B cell (primary cell): ENCODE measurements at regions not wholly inside any gene's neighbourhood (a gene's known extent, or its start where the extent isn't known, plus 50 kb on each side); places are given as distances from the start of the nearest gene placed in this dataset.
"Not testable (repeated sequence)": the region's sequence is repeated elsewhere in the genome, so short reads cannot be mapped to it uniquely, and the experiment has no call there.

Experiments
- ATAC-seq: fragments of 200-7000 bp; cut with Tn5 transposase; one replicate; pipeline ENCODE4 v1.10.0; 2021; ENCODE audit warnings: low read depth, mild to moderate bottlenecking, moderate number of reproducible peaks, moderate library complexity
- CTCF ChIA-PET: fragments of 350-600 bp; sonication (Branson Sonifier 250); formaldehyde crosslinking; loops from one replicate; lab custom pipeline; 2021; ENCODE audit warnings: antibody characterized with exemption, inconsistent platforms; lab: Charles Lee
- POLR2A ChIA-PET: fragments of 350-600 bp; sonication (Branson Sonifier 250); formaldehyde crosslinking; loops from one replicate; lab custom pipeline; 2021; ENCODE audit warnings: antibody characterized with exemption; lab: Charles Lee
- DNase-seq: peaks from one replicate; pipeline ENCODE4 v3.0.0; 2013
- H2AFZ ChIP-seq: 2 replicates; pipeline ENCODE4 v1.6.1; 2012; ENCODE audit warnings: mild to moderate bottlenecking, low read depth, low read length; ENCODE audit not compliant: insufficient read depth, poor library complexity, severe bottlenecking
- H3K27ac ChIP-seq, 2 donors: 1 replicate in 1 of 2; 2 replicates in 1 of 2; pipeline ENCODE4 v1.5.1; 2012 to 2013; ENCODE audit warnings: low read length in 2 of 2, mild to moderate bottlenecking in 2 of 2, moderate library complexity in 1 of 2
- H3K27me3 ChIP-seq, 4 experiments: fragments of 200-600 bp in 1 of 4; sonication (generic) in 1 of 4; replicated peaks in 1 of 4; 1 replicate in 2 of 4; 2 replicates in 2 of 4; pipeline versions ENCODE4 v1.6.1 to v1.7.0; 2013 to 2016; ENCODE audit warnings: low read length in 3 of 4, mild to moderate bottlenecking in 2 of 4, mixed read lengths in 1 of 4, moderate library complexity in 1 of 4; ENCODE audit not compliant: insufficient read depth in 4 of 4, control insufficient read depth in 3 of 4; ENCODE audit errors: control extremely low read depth in 1 of 4
- H3K36me3 ChIP-seq, 2 experiments: replicated peaks in 1 of 2; 1 replicate in 1 of 2; 2 replicates in 1 of 2; pipeline versions ENCODE4 v1.6.1 to v1.7.1; 2013; ENCODE audit warnings: low read length in 1 of 2; ENCODE audit not compliant: insufficient read depth in 2 of 2, control insufficient read depth in 1 of 2; ENCODE audit errors: control extremely low read depth in 1 of 2, extremely low read depth in 1 of 2
- H3K4me1 ChIP-seq, 2 donors: fragments of 200-600 bp in 1 of 2; sonication (generic) in 1 of 2; 1 replicate in 1 of 2; 2 replicates in 1 of 2; pipeline versions ENCODE4 v1.5.1 to v1.6.1; 2013 to 2017; ENCODE audit warnings: low read length in 2 of 2; ENCODE audit not compliant: control insufficient read depth in 2 of 2, insufficient read depth in 2 of 2
- H3K4me2 ChIP-seq: replicated peaks from 2 replicates; pipeline ENCODE3; 2012; ENCODE audit warnings: mild to moderate bottlenecking, low read depth, low read length; ENCODE audit not compliant: poor library complexity, severe bottlenecking
- H3K4me3 ChIP-seq, 5 experiments: fragments of 200-600 bp in 1 of 5; sonication (generic) in 1 of 5; 1 replicate in 3 of 5; 2 replicates in 2 of 5; pipeline versions ENCODE4 v1.5.1 to v1.7.0; 2011 to 2016; ENCODE audit warnings: low read length in 4 of 5, mild to moderate bottlenecking in 4 of 5, low read depth in 2 of 5, control low read depth in 1 of 5, moderate library complexity in 1 of 5; ENCODE audit not compliant: insufficient read depth in 1 of 5; ENCODE audit errors: control extremely low read depth in 1 of 5, extremely low read depth in 1 of 5
- H3K79me2 ChIP-seq: fragments of 200-600 bp; sonication (generic); one replicate; pipeline ENCODE4 v1.6.0; 2016; ENCODE audit warnings: low read length; ENCODE audit not compliant: control insufficient read depth, insufficient read depth
- H3K9ac ChIP-seq: fragments of 200-600 bp; sonication (generic); 2 replicates; pipeline ENCODE4 v1.6.1; 2017; ENCODE audit warnings: mild to moderate bottlenecking, low read length, moderate library complexity
- H3K9me3 ChIP-seq, 3 donors: one replicate each; pipeline versions ENCODE4 v1.6.1 to v1.7.1; 2013; ENCODE audit warnings: low read length in 2 of 3; ENCODE audit not compliant: control insufficient read depth in 2 of 3, insufficient read depth in 1 of 3; ENCODE audit errors: control extremely low read depth in 1 of 3
- H4K20me1 ChIP-seq: 2 replicates; pipeline ENCODE4 v1.6.0; 2012; ENCODE audit warnings: mild to moderate bottlenecking, low read length; ENCODE audit not compliant: insufficient read depth, control insufficient read depth, poor library complexity, severe bottlenecking
- H3K27ac Mint-ChIP-seq: one replicate; pipeline ENCODE4 v1.8.0; 2021; ENCODE audit warnings: mixed read lengths
- H3K27me3 Mint-ChIP-seq: one replicate; pipeline ENCODE4 v1.8.0; 2021; ENCODE audit warnings: mixed read lengths
- H3K4me1 Mint-ChIP-seq: one replicate; pipeline ENCODE4 v1.8.0; 2021; ENCODE audit warnings: mixed read lengths
- H3K4me3 Mint-ChIP-seq: one replicate; pipeline ENCODE4 v1.8.0; 2021; ENCODE audit warnings: mixed read lengths
- H3K9me3 Mint-ChIP-seq: one replicate; pipeline ENCODE4 v1.8.0; 2022; ENCODE audit warnings: mixed read lengths; ENCODE audit not compliant: insufficient read depth
- CTCF ChIP-seq: fragments of 200-600 bp; IDR thresholded peaks from one replicate; pipeline ENCODE4 v1.8.0; 2022; ENCODE audit warnings: antibody characterized with exemption, mild to moderate bottlenecking
- EZH2 ChIP-seq: IDR thresholded peaks from 2 replicates; pipeline ENCODE4 v1.6.1; 2012; ENCODE audit warnings: borderline replicate concordance, low read depth, mild to moderate bottlenecking, moderate library complexity, low read length; ENCODE audit not compliant: insufficient read depth, poor library complexity, severe bottlenecking
- WGBS: methylation state at CpG from one replicate; pipeline ENCODE4 v1.1.5; 2013; ENCODE audit warnings: missing lambda C conversion rate; ENCODE audit not compliant: insufficient coverage; 5-methylcytosine and 5-hydroxymethylcytosine counted together
- intact Hi-C: fragments of 100-400 bp; cut with micrococcal nuclease; formaldehyde crosslinking; loops from one replicate; pipeline ENCODE4 v1.10.0; 2022

- H3K4me3 Mint-ChIP-seq: no peak overlapping the region
- Histone ChIP-seq H3K27me3 (no peaks in the 10 kb centered on the region), H3K4me3 (no peak overlapping the region), H3K9me3 (peaks cover 0 to 3% (median 0%) of the 10 kb centered on the region in 3 donors), H3K4me1 (no peaks in the 10 kb centered on the region), H3K27ac (no peak overlapping the region), H2AFZ (no peak overlapping the region), H3K9ac (no peak overlapping the region), H3K4me2 (no peak overlapping the region), H3K36me3 (no peaks in the 10 kb centered on the region), H3K79me2 (no peaks in the 10 kb centered on the region), H4K20me1 (no peaks in the 10 kb centered on the region)
- no peak overlapping the region for H3K27ac Mint-ChIP-seq
- TF ChIP-seq EZH2: no peak
- TF ChIP-seq CTCF: no peak
- ChIA-PET POLR2A (no interaction called here), CTCF (no interaction called here)
- no peak for ATAC-seq
- intact Hi-C loops: no loop called here
- 43% methylated on average over 1 of the region's 3 CpGs for whole genome bisulfite sequencing
- peaks cover 3% of the 10 kb centered on the region for H3K9me3 Mint-ChIP-seq
- DNase-seq: no peak
- no peaks in the 10 kb centered on the region for H3K27me3 Mint-ChIP-seq
- no peaks in the 10 kb centered on the region for H3K4me1 Mint-ChIP-seq
Measured at GRCh38 chr5:6096101-6096500, 282.2 kb downstream of the MED10 start.

- CTCF ChIA-PET, intact Hi-C loops, ATAC-seq: not testable (repeated sequence)
Measured at GRCh38 chr5:6094180-6094579, 284.2 kb downstream of the MED10 start.

More at GRCh38 chr5:6094180-6094579, 284.2 kb downstream of the MED10 start:
- H3K9ac ChIP-seq, H3K9me3 ChIP-seq, H3K4me3 Mint-ChIP-seq, H3K9me3 Mint-ChIP-seq, H3K27me3 Mint-ChIP-seq, H4K20me1 ChIP-seq, H3K4me2 ChIP-seq, H3K4me1 ChIP-seq, H3K79me2 ChIP-seq, H3K4me3 ChIP-seq, H3K27me3 ChIP-seq, H3K27ac Mint-ChIP-seq, H3K4me1 Mint-ChIP-seq, H3K27ac ChIP-seq, DNase-seq, H2AFZ ChIP-seq, H3K36me3 ChIP-seq, POLR2A ChIA-PET: not testable (repeated sequence)
- WGBS: 80% methylated on average over 1 of the region's 1 CpG
